PFSK-1 (cell line): ENCODE measurements at regions not wholly inside any gene's neighbourhood (a gene's known extent, or its start where the extent isn't known, plus 50 kb on each side); places are given as distances from the start of the nearest gene placed in this dataset.

Source experiments
- POLR2AphosphoS5 ChIP-seq: IDR thresholded peaks from 2 replicates; pipeline ENCODE4 v1.6.1; 2012; ENCODE audit warnings: low read depth, mild to moderate bottlenecking, control low read depth, low read length, moderate library complexity
- SIN3A ChIP-seq: IDR thresholded peaks from 2 replicates; pipeline ENCODE4 v1.6.1; 2012; ENCODE audit warnings: mild to moderate bottlenecking, low read length, moderate library complexity, borderline replicate concordance; ENCODE audit not compliant: insufficient read depth
- TAF1 ChIP-seq: IDR thresholded peaks from 2 replicates; pipeline ENCODE4 v1.6.1; 2012; ENCODE audit warnings: low read length, control low read depth, borderline replicate concordance; ENCODE audit not compliant: insufficient read depth
- TF ChIP-seq, protein P1 (sequence below), 2 experiments: IDR thresholded peaks; 2 replicates each; pipeline versions ENCODE4 v1.6.1 to v1.8.0; 2011 to 2012; ENCODE audit warnings: low read depth in 2 of 2, low read length in 2 of 2, control low read depth in 1 of 2, inconsistent platforms in 1 of 2, mild to moderate bottlenecking in 1 of 2, moderate library complexity in 1 of 2; ENCODE audit not compliant: insufficient read depth in 1 of 2

- no peak for TF ChIP-seq POLR2AphosphoS5
- TF ChIP-seq TAF1 = no peak
- no peak for TF ChIP-seq SIN3A
- TF ChIP-seq, protein P1, sequence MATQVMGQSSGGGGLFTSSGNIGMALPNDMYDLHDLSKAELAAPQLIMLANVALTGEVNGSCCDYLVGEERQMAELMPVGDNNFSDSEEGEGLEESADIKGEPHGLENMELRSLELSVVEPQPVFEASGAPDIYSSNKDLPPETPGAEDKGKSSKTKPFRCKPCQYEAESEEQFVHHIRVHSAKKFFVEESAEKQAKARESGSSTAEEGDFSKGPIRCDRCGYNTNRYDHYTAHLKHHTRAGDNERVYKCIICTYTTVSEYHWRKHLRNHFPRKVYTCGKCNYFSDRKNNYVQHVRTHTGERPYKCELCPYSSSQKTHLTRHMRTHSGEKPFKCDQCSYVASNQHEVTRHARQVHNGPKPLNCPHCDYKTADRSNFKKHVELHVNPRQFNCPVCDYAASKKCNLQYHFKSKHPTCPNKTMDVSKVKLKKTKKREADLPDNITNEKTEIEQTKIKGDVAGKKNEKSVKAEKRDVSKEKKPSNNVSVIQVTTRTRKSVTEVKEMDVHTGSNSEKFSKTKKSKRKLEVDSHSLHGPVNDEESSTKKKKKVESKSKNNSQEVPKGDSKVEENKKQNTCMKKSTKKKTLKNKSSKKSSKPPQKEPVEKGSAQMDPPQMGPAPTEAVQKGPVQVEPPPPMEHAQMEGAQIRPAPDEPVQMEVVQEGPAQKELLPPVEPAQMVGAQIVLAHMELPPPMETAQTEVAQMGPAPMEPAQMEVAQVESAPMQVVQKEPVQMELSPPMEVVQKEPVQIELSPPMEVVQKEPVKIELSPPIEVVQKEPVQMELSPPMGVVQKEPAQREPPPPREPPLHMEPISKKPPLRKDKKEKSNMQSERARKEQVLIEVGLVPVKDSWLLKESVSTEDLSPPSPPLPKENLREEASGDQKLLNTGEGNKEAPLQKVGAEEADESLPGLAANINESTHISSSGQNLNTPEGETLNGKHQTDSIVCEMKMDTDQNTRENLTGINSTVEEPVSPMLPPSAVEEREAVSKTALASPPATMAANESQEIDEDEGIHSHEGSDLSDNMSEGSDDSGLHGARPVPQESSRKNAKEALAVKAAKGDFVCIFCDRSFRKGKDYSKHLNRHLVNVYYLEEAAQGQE (IDR thresholded peaks at IDR 0.05; ENCODE audit: insufficient read depth in 1 of 2, low read depth in 2 of 2, low read length in 2 of 2) = no peak
These were observed 83.3 kb upstream of the TNR start for GRCh38 chr1:175826705-175827104.
